D341Med (cell line): ENCODE measurements at regions not wholly inside any gene's neighbourhood (a gene's known extent, or its start where the extent isn't known, plus 50 kb on each side); places are given as distances from the start of the nearest gene placed in this dataset.
"Not testable (repeated sequence)": the region's sequence is repeated elsewhere in the genome, so short reads cannot be mapped to it uniquely, and the experiment has no call there.

ENCODE experiments used
- DNase-seq: peaks from one replicate; pipeline ENCODE4 v3.0.0; 2012; ENCODE audit warnings: low spot score

DNA sequence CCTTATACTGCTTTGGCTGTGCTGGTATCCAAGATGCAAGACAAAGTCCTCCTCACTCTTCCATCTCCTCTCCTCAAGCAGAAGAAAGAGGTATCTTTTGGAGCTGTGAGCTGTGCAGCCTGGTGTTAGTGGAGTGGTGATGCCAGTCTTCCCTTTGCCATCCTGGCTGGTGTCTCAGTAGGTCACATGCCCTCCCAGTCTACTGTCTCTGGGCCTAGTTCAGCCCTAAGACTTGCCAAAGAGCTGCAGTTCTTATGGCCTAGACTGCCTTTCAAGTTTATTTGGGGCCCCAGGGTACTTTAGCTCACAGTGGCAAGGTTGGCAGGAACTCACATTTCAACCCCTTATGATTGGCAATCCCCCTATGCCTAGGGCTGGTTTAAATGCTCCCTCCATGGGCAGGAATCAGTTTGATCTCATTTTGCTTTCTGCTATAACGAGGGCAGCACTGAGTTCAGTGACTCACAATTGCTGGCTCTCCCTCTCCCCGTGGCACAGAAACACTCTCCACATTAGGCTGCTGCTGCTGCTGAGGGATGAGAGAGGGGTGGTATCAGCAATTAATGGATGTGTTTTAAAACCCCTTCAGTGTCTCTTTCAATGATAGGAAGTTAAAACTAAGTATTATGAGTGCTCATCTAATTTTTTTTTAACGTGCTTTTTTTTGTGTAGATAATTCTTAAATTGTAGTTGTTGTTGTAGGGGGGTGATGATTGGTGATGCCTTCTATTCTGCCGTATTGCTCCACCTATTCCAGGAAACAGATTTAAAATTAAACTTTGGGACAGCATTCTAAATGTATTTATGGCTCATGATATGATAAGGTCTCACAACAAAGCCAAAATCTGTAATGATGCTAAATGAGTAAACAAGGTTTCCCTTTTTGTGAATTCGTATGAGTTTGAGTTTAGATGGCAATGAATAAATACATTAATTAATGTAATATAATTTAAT is 1295.0 kb downstream of the JRKL start:
- no peak for DNase-seq

DNA sequence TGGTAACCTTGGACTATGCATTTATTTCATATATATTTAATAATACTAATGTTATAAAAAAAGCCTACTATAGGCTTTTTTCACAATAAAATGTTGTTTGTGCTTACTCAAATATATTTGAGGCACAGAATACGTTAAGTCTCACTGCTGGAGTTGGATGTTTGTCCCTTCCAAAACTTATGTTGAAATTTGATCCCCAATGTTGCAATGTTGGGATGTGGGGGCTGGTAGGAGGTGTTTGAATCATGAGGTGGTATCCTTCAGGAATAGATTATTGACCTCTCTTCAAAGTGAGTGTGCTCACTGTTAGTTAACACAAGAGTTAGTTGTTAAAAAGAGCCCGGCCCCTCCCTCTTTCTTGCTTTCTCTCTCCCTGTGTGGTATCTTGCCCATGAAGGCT is 1295.9 kb downstream of the JRKL start:
- no peak for DNase-seq

DNA sequence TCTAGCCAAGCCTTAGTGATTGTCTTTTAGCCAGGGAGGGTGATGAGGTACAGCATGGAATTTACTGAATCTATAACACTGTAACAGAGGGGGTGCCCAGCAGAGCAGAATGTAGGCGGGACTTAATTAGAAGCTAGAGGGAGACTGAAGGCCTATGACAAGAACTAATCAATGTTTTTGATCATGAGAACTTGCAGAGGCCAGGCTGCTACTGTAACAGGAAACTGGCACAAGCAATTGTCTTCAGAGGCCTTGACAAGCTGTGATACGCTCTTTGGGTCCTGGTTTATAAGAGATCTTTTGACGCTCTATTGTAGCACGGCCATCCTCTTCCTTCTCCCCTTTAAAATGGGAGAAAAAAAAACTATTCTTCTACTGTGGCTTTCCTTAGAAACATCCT is 1297.3 kb downstream of the JRKL start:
- no peak for DNase-seq

DNA sequence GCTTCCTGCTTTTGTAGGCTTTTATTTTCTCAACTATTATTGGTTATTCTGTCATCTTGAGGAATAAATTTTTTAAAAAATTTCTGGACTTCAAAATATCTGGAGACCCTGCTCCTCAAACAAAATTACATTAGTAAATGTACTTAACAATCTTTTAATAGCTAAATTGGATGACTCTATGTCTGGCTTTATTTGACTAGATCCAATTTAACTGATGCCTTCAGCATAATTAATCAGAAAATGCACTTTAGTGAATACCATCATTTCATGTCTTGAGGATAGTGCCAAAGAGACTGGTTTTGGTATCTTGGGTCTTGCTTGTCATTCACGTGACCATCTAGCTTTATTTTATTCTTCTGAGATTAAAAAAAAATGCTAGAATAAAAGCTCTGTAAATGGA is 1301.2 kb downstream of the JRKL start:
- no peak for DNase-seq

DNA sequence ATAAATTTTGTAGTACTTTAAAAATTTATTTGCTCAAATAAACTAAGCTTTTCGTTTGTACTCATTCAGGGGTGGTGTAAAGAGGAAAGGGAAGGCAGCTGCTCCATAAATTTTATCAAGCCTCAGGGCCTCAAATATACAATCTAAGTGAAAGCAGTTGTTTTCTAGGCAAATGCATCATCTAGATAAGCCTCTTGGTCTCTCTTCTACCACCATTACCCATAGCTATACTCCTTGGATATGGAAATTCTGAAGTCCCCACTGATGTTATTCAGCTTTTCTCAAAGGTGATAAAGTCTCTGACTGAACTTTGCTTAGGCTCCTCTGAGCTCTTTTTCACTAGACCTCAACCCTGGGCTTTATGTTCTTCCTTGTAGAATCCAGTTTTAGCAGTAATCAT is 1313.1 kb downstream of the JRKL start:
- no peak for DNase-seq

DNA sequence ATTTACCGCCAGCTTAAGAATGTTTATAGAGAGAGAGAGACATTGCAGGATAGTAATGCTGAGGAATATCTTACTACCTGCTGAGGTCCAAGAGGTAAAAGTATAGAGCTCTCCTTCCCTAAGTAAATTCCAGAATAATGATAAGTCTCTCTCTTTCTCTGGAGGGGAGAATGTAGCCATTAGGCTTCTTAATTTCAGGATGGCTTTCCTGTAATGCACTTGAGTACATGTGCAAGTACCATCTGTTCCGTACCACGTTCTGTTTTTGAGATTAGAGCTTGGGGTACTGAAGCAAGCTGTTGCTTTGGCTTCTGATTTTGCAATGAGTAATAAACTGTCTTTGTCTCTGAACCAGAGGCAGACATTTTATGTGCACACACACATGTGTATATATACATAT is 1314.0 kb downstream of the JRKL start:
- peak; percentile 27 for DNase-seq

DNA sequence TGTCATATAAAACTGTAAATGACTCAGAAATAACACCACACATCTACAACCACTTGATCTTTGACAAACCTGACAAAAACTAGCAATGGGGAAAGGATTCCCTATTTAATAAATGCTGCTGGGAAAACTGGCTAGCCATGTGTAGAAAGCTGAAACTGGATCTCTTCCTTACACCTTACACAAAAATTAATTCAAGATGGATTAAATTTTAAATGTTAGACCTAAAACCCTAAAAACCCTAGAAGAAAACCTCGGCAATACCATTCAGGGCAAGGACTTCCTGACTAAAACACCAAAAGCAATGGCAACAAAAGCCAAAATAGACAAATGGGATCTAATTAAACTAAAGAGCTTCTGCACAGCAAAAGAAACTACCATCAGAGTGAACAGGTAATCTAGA is 1315.3 kb upstream of the CNTN5 start:
- not testable (repeated sequence) for DNase-seq

DNA sequence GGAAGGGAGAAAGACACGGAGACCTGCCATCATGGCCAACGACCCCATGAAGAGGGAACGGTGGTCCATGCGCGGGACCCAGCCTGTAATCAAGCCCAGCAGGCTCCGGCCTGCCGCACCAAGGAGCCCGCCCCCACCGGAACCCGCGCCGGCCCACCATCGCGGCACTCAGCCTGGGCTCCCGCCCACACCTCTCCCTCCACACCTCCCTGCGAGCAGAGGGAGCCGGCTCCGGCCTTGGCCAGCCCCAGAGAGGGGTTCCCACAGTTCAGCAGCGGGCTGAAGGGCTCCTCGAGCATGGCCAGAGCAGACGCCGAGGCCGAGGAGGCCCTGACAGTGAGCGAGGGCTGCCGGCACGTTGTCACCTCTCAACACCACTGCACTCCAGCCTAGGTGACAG is 1302.8 kb upstream of the CNTN5 start:
- DNase-seq = no peak

DNA sequence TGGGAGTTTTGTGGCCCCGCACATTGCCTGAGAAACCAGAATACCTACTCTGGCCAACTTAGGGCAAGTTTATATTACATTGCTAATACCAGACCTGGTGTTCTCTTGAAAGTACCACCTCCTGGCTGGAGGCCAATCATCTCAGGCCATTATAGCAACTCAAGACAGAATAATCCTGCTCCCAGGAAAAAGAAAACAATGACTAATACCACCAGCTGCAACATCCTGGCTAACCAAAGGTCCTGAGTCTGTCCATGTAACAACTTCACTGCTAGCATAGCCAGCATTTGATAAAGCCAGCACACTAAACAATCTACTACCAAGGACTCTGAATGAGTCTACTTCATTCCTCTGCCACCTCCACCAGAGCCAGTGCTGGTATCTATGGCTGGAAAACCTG is 1298.7 kb upstream of the CNTN5 start:
- no peak for DNase-seq

DNA sequence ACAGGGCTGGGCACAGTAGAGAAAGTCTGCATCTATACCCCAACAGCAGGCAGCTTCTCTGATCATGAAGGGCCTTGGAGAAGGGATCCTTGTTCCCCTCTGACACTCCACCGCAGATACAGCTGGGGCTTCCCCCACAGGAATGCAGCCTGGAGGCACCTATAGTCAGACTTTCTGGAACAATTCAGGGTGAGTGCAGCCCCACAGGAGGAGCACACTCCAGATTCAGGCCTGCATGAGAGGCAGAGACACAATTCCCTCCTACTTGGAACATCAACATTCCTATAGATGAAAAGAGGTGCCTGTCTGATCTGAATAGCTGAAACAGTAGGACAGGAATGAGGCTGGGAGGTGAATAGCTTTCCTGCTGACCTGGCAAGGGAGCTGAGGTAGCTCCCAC is 1298.0 kb upstream of the CNTN5 start:
- no peak for DNase-seq

DNA sequence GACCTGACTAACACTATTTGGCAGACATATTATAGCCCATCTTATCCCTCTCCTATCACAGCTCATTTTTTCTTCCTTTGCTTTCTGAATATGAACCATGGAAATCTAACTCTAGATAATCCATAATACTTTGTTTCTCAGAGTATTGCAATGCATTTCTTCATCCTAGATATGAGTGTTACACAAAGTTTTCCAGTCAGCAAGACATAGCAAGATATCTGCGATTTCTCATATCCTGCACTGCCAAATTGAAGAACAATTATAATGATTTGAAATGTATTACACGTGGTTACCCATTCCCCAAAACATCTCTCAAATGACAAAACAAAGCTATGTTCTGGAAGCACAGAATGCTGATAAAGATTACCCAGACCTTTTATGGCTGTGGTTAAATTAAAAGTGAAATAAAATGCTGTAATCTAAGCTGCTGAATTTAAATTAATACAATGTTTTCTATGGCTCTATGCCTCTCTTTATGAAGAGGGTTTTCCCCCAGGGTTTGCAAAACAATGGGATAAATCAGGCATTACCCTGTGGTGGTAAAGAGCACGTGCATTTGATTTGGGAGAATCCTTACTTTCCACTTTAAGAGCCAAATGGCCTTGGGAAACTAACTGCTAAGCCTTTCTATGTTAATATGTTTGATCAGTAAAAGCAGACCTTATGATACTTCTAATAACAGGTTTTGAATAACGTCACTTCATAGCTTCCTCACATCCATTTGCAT is 1291.0 kb upstream of the CNTN5 start:
- no peak for DNase-seq

DNA sequence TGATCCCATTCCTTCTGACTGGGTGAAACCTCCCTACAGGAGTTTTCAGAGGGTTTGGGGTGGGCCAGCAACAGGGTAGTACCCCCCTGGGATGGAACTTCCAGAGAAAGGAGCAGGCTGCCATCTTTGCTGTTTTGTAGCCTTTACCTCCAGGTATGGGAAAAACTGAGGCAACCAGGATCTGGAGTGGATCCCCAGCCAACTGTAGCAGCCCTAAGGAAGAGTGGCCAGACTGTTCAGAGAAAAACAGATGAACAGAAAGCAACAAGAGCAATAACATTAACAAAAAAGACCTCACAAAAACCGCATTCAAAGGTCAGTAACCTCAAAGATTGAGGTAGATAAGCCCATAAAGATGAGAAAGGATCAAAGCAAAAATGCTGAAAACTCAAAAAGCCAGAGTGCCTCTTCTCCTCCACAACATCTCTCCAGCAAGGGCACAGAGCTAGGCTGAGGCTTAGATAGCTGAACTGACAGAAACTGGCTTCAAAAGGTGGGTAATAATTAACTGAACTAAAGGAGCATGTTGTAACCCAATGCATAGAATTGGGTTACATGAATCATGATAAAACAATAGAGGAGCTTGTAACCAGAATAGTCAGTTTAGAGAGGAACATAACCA is 1288.6 kb upstream of the CNTN5 start:
- no peak for DNase-seq

DNA sequence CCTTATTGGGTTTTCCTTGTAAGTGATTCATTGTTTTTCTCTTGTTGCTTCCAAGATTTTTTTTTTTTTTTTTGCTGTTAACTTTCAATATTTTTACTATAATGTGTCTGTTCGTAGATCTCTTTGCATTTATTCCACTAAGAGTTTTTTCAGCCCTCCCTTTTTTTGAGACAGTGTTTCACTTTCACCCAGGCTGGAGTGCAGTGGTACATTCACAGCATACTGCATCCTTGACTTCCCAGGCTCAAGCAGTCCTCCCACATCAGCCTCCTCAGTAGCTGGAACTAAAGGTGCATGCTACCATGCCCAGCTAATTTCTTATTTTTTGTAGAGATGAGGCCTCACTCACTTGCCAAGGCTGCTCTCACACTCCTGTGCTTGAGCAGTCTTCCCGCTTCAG is 1282.0 kb upstream of the CNTN5 start:
- no peak for DNase-seq

DNA sequence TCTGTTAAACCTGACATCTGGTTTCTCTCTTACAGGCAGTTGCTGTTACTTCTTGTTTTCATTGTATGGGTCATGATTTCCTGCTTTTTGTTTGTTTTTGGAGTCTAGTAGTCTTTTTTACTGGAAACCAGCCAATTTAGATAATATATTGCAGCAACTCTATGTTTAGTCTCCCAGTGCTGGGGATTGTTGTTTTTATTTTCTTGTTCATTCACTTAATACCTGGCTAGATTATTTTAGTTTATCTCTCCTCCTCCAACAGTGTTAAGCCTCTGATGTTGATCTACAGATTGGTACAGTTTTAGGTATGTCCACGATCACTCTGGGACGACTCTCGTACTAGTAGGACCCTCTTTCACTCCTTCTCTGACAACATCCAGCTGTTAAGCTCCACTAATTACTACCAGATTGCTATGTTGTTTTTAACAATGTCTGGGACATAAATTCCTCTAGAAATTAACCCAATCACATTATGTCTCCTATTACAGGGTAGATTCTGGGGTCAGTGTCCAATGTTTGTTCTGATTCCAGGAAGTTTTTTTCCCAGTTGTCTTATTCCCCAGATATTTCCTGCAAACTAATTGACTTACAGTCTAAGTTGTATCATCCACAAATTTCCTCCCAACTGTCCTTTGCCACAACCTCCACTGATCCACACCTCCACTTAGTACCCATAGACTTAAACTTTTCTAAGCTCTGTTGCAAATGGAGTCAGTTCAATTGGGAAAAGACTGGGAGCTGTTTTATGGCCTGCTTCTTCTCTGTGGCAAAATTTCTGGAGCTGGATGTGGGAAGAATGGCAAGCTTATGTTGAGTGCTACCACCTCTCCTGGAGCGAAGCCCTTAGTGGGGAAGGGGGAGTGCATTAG is 1280.6 kb upstream of the CNTN5 start:
- no peak for DNase-seq

DNA sequence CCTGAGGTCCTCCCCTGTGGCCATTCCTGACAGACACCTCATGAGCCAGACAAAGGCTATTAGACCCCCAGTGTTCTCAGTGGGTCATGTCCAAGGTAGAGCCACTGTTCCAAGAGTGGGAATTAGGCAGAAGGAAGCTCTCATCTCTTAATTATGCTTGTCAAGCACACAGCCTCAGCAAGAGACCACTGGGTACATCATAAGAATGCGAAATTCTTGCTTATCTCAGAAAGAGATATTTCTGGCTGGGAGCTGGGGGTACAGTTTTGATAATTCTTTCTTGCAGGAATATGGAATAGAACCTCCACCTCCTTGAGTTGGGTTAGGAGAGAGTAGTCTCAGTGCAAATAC is 1280.0 kb upstream of the CNTN5 start:
- DNase-seq = no peak

DNA sequence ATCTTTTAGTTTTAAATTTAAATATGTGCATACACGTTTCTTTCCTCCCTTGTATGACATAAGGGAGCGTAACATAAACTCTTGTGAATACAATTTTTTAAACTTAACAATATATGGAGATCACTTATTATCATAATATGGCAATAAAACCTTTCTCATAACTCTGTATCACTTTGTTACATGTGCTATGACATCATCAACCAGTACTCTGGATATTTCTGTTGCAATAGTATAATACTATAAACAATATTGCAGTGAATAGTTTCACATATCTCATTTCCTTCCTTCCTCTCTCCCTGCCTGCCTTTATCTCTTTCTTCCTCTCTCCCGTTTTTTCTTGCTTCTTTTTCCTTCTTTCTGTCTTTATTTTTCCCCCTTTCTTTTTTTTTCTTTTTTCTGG is 1278.0 kb upstream of the CNTN5 start:
- DNase-seq = no peak

DNA sequence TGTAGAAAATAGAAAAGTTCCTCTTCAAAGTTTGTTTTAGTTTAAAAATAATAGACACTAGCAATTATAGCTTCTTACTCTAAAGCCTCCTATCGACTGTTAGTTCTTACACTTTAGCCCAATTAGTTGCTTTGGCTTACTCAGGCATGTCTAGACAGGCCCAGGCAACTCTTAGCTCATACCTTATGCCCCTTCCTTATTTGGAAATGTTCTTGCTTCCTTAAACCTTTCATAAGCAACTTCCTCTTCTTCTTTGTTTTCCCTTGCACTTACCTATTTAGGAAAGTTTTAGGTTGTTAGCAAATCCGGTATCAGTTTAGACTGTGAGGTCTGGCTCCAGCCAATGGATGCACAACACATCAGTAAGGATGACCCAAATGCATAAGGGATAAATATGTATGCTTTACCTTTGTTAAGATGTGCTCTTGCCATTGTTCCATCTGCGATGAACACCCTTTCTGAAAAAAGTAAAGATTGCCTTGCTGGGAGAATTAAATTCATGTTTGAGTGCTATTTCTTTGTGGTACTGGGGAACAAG is 1277.5 kb upstream of the CNTN5 start:
- no peak for DNase-seq

DNA sequence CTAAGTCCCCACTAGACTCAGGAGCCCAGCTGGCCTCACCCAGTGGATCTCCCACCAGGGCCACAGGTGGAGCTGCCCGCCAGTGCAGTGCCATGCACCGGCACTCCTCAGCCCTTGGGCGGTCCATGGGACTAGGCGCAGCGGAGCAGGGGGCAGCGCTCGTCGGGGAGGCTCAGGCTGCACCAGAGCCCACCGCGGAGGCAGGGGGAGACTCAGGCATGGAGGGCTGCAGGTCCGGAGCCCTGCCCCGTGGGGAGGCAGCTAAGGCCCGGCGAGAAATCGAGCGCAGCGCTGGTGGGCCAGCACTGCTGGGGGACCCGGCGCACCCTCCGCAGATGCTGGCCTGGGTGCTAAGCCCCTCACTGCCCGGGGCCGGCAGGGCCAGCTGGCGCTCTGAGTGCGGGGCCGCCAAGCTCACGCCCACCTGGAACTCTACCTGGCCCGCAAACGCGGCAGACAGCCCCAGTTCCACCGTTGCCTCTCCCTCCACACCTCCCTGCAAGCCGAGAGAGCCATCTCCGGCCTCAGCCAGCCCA is 1275.2 kb upstream of the CNTN5 start:
- DNase-seq = no peak

DNA sequence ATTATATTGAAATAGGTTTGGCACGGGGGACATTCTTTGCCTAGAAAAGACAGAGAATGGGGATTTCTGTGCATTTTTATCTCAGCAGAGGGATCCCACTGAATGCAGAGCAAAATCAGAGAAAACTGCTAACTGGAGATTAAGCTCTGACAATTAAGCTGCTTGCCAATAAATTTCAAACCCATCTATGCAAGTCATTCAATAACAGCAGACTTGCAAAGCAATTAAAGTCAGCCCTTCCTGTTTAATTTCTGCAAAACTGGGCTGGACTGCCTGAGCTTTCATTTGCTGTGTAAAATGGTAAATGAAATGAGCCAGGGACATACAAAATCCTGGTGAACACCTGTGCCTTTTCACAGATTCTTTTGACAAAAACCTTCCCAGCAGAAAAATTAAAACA is 1273.9 kb upstream of the CNTN5 start:
- DNase-seq = no peak

DNA sequence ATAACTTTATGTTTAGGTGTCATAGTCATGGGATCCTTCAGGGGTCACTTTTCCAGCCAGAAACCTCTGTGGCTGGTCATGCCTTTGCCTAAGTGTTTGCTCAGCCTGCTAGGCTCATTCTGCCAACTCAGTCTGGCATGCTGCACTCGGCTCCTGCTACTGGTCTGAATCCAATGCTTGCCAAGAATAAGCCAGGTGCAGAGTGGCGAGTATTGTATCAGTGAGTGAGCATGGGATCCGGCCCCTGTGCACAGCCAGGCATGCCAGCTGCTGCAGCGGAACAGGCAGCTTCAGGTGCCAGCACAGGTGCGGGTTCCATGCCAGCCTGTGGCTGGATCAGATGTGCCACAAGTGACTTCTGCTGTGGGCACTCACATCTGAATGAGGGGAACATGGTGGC is 1269.3 kb upstream of the CNTN5 start:
- no peak for DNase-seq

DNA sequence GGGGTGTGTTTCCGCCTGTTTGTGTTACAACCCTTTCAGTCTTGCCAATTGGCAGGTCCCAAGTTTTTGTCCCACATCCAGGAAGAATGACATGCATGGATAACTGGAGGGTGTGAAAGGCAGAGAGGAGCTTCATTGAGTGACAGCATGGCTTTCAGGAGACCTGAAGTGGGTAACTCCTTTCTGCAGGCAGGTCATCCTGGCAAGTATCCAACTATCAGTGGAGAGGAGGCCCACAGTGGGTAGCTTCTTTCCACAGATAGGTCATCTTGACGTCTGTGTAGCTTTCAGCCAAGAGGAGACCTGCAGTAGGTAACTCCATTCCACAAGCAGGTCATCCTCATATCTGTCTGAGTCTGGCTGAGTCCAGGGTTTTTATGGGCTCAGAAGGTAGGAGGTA is 1268.8 kb upstream of the CNTN5 start:
- DNase-seq = no peak

DNA sequence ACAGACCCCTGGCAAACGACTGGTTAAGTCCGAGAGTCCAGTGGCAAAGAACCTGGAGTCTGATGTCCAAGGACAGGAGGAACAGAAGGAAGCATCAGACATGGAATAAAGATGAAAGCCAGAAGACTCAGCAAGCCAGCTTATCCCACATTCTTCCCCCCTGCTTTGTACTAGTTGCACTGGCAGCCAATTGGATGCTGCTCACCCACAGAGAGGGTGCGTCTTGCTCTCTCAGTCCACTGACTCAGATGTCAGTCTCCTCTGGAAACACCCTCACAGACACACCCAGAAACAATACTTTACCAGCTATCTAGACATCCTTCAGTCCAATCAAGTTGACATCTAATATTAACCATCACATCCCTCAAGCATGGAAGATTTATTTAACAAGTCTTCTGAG is 1265.8 kb upstream of the CNTN5 start:
- DNase-seq = no peak
